GM18499 (cell line): ENCODE measurements at regions not wholly inside any gene's neighbourhood (a gene's known extent, or its start where the extent isn't known, plus 50 kb on each side); places are given as distances from the start of the nearest gene placed in this dataset.
"Not testable (repeated sequence)": the region's sequence is repeated elsewhere in the genome, so short reads cannot be mapped to it uniquely, and the experiment has no call there.

Source experiments
- ATAC-seq: cut with Tn5 transposase; IDR thresholded peaks from one replicate; pipeline ENCODE4 v1.9.1; 2021; ENCODE audit warnings: moderate number of reproducible peaks; ENCODE audit not compliant: insufficient read depth, unreplicated experiment

GRCh38 chr19:28710278-28710677 lies 502.7 kb downstream of the UQCRFS1 start:
- ATAC-seq, result no peak

- ATAC-seq, result no peak
These were observed 506.3 kb downstream of the UQCRFS1 start for GRCh38 chr19:28706693-28707092.

GRCh38 chr19:28705008-28705407 lies 507.9 kb downstream of the UQCRFS1 start:
- ATAC-seq, result no peak

GRCh38 chr19:28703400-28703956 lies 509.5 kb downstream of the UQCRFS1 start:
- no peak for ATAC-seq

- ATAC-seq, result no peak
These were observed 511.5 kb downstream of the UQCRFS1 start for GRCh38 chr19:28701491-28701890.

GRCh38 chr19:28700176-28700575 lies 512.8 kb downstream of the UQCRFS1 start:
- no peak for ATAC-seq

GRCh38 chr19:28697308-28697707 lies 515.6 kb downstream of the UQCRFS1 start:
- no peak for ATAC-seq

GRCh38 chr19:28694812-28695211 lies 518.1 kb downstream of the UQCRFS1 start:
- no peak for ATAC-seq

GRCh38 chr19:28691683-28692082 lies 521.3 kb downstream of the UQCRFS1 start:
- no peak for ATAC-seq

- ATAC-seq, result not testable (repeated sequence)
These were observed 523.5 kb downstream of the UQCRFS1 start for GRCh38 chr19:28689464-28689863.

- no peak for ATAC-seq
These were observed 525.7 kb downstream of the UQCRFS1 start for GRCh38 chr19:28687296-28687695.

- no peak for ATAC-seq
These were observed 526.2 kb downstream of the UQCRFS1 start for GRCh38 chr19:28686756-28687155.

- no peak for ATAC-seq
These were observed 527.1 kb downstream of the UQCRFS1 start for GRCh38 chr19:28685802-28686201.

GRCh38 chr19:28685077-28685476 lies 527.9 kb downstream of the UQCRFS1 start:
- ATAC-seq, result not testable (repeated sequence)

- ATAC-seq, result no peak
These were observed 532.8 kb downstream of the UQCRFS1 start for GRCh38 chr19:28680111-28680510.

- no peak for ATAC-seq
These were observed 542.1 kb downstream of the UQCRFS1 start for GRCh38 chr19:28670836-28671235.

GRCh38 chr19:28669804-28670203 lies 543.1 kb downstream of the UQCRFS1 start:
- ATAC-seq, result no peak

GRCh38 chr19:28667348-28667977 lies 545.5 kb downstream of the UQCRFS1 start:
- no peak for ATAC-seq

- no peak for ATAC-seq
These were observed 547.2 kb downstream of the UQCRFS1 start for GRCh38 chr19:28665748-28666147.

- no peak for ATAC-seq
These were observed 556.3 kb downstream of the UQCRFS1 start for GRCh38 chr19:28656644-28657043.

GRCh38 chr19:28655054-28655453 lies 557.9 kb downstream of the UQCRFS1 start:
- ATAC-seq, result no peak

- no peak for ATAC-seq
These were observed 560.2 kb downstream of the UQCRFS1 start for GRCh38 chr19:28652765-28653164.
